MV-4-11 (cell line): ENCODE measurements at regions not wholly inside any gene's neighbourhood (a gene's known extent, or its start where the extent isn't known, plus 50 kb on each side); places are given as distances from the start of the nearest gene placed in this dataset.
A peak's percentile ranks its signal among the peaks of the same experiment; 100 is the strongest.

ENCODE experiments used
- DNase-seq: peaks from one replicate; lab custom pipeline; 2025; lab: John Stamatoyannopoulos, UW

DNA sequence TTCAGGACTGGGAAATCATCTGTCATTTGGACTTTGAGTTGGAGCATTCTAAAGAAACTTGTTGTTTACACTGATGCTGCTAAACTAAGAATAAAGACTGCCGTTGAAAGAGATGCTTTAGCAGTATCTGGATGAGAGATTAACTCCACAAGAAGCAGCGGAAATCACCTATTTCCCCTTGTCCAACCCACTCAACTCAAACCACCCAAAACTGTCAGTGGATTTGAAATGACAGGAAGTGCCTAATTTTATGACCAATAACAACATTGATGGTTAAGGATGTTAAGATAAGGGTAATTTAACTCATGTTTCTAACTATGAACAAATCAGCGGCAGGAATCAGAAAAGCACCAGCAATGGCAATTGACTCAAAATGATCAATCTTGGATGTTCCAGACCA is 110.8 kb upstream of the NR2F2 start:
- DNase-seq: no peak

- DNase-seq: no peak
These were observed 109.8 kb upstream of the NR2F2 start for GRCh38 chr15:96220657-96221056.

- no peak for DNase-seq
These were observed 107.5 kb upstream of the NR2F2 start for GRCh38 chr15:96222981-96223380.

DNA sequence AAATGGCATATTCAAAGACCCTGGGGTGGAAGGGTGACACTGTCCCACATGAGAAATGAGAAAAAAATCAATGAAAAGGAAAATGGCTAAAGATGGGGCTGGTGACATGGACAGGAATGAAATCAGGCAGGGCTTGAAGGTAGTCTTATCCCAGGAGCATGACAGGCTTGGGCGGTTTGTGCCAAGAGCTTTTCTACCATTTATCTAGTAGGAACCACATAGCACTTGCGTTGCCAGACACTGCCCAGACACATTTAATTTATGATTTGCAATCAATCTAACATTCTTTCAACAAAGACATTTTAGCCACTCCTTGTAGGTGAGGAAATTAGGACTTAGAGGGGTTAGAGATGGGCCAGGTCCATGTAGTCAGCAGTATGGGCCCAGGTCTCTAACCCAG is 106.6 kb upstream of the NR2F2 start:
- no peak for DNase-seq

DNA sequence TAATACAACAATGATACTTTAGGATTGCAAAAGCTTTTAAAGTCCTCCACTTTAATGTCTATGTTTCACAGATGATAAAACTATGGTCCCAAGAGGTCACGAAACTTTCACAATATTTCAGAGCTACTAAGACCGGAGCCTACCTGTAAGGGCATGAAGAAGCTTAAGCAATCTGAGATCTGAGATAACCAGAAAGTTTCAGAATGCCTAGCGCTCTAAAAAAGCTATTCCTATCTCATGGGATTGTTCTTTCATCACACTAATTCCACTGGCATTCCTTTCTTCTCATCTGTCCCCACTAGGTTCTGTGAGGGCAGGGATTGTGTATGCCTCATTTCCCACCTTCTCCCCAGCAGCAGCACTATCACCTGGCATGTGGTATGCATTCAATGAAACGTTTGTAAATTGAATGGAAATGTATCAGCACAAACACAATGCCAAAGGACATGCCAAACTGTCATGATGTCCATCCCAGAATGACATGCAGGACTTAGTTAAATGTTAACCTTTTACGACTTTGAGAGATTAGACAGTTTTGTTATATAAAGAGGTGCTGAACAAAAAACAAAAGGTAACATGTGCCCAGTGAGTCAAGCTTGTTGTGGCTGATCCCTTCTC is 104.7 kb upstream of the NR2F2 start:
- no peak for DNase-seq

- no peak for DNase-seq
These were observed 99.8 kb upstream of the NR2F2 start for GRCh38 chr15:96230526-96231181.

DNA sequence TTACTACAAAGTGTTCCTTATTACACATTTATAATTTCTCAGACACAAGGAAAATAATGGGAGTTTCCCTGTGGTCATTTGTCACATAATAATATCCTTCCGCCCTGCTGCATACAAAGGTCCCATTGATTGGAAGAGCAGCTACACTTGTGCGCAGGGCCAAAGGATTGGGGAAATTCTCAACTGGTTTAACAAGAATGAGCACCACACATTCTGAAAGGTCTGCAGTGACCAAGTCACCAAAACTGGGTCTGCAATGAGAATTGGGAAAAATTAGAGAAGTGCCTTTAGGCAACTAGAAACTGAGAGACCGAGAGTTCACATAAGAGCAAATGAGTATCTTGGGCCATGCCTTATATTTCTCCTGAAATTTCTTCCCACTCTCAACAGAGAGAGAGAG is 98.2 kb upstream of the NR2F2 start:
- no peak for DNase-seq

- DNase-seq: peak; percentile 42
These were observed 96.2 kb upstream of the NR2F2 start for GRCh38 chr15:96234109-96234892.

DNA sequence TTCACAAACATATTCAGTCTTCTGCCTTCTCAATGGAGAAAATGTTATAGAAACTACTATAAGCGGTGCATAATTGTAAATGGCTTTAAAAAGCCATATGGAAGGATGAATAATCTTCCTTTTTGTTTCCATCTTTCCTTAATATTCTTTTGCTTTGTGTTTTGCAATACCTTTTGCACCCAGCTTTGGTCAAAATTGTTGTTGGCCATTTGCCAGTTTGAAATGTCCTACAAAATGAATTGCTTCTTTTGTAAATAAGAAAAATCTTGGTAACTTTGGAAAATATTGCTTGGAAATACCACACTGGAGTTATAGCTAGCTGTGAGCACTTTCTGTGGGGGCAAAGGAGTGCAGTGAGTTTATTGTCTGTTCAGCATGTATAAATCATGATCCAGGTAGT is 93.5 kb upstream of the NR2F2 start:
- no peak for DNase-seq

DNA sequence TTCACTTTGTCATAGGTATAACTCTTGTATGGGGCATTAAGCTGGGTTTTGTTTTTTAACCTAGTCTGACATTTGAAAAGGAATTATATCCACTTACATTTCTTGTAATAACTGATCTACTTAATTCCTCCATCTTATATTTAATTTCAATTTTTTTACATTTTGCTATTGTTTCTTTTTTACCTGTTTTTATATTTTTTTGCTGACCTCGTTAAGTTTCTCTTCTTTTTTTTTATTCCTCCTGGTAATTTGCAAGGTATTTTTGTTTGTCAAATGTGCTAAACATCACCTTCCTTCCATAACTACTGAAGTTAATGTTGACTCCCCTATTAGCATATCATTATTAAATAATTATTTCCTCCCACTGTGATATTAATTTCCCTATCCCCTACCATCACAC is 87.7 kb upstream of the NR2F2 start:
- no peak for DNase-seq

- DNase-seq: no peak
These were observed 86.8 kb upstream of the NR2F2 start for GRCh38 chr15:96243701-96244100.

- DNase-seq: no peak
These were observed 85.2 kb upstream of the NR2F2 start for GRCh38 chr15:96245252-96245651.

GRCh38 chr15:96246057-96246456 is 84.4 kb upstream of the NR2F2 start:
- DNase-seq: no peak

DNA sequence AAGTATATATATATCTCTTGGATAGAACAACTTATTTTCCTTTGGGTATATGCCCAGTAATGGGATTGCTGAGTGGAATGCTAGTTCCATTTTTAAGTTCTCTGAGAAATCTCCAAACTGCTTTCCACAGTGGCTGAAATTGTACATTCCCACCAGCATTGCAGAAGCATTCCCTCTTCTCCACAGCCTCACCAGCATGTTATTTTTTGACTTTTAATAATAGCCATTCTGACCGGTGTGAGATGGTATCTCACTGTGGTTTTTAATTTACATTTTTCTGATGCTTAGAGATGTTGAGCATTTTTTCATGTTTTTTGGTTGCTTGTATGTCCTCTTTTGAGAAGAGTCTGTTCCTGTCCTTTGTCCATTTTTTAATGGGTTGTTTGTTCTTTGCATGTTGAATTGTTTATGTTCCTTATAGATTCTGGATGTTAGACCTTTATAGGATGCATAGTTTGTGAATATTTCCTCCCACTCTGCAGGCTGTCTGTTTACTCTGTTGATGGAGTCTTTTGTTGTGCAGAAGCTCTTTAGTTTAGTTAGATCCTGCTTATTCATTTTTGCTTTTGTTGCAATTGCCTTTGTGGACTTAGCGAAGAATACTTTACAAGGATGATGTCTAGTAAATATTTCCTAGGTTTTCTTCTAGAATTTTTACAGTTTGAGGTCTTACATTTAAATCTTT is 82.7 kb upstream of the NR2F2 start:
- no peak for DNase-seq

GRCh38 chr15:96252148-96252547 is 78.4 kb upstream of the NR2F2 start:
- no peak for DNase-seq

DNA sequence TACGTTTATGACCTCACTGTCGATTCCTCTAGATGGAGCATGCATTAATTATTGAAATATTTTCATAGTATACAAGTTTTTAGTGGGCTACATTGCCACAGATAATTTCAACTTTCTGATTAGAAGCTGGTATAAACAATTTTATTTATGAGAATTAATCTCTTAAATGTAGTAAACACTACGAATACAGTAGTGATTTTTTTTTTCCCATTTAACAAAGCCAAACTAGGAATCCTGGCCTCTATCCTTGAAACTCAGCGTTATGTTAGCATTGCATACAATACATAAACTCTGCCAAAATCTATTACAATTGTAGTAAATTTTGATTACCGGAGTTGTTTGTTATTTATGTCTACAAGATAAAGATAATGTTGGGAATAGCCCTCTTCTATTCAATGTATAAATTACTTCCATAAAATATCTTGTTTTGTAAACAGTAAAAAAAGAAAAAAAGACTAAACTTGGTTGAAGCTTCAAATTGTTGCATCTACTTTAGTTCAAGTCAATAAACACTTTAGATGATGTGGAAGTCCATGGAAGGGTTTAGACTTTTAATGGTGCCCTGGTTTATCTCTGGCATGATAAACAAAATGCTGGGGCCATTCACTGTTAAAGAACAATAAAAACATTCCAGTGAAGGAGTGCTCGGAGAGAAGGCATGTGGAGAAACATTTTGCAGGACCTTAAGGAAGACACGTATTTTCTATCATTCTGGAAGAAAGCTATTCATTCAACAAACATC is 77.3 kb upstream of the NR2F2 start:
- no peak for DNase-seq

DNA sequence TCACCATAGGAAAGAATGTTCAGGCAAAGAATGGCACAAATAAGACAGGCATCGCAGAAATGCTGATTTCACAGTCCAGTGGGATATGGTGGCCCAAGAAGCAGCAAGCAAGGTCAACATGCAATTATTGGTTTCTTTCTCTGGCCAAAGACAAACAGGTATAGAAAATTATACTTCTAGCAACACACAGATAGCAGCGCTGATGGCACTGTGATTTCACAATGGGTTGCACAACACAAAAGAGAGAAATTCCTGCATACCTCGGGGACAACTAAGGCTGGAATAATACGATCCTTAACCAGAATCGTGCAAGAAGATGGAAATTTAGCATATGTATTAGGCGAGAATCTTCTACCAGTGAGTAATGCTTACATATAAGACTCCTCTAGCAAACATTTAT is 76.3 kb upstream of the NR2F2 start:
- no peak for DNase-seq

DNA sequence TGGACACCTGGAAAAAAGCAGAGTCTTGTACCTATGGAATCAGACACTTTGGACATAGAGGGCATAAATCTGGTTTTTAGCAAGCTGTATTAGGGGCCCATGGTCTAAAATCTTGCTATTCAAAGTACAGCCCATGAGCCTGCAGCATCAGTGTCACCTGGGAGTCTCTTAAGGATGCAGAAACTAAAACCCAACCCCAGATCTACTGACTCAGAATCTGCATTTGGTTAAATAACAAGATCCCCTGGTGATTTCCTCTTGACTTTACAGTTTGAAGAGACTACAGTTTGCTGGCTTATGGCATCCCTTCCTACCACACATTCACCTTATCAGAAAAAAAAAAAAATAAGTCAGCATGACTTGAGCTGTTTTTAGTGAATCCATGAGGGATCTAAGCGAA is 74.9 kb upstream of the NR2F2 start:
- no peak for DNase-seq

- DNase-seq: no peak
These were observed 68.9 kb upstream of the NR2F2 start for GRCh38 chr15:96261575-96262034.

GRCh38 chr15:96262097-96262496 is 68.4 kb upstream of the NR2F2 start:
- DNase-seq: no peak

DNA sequence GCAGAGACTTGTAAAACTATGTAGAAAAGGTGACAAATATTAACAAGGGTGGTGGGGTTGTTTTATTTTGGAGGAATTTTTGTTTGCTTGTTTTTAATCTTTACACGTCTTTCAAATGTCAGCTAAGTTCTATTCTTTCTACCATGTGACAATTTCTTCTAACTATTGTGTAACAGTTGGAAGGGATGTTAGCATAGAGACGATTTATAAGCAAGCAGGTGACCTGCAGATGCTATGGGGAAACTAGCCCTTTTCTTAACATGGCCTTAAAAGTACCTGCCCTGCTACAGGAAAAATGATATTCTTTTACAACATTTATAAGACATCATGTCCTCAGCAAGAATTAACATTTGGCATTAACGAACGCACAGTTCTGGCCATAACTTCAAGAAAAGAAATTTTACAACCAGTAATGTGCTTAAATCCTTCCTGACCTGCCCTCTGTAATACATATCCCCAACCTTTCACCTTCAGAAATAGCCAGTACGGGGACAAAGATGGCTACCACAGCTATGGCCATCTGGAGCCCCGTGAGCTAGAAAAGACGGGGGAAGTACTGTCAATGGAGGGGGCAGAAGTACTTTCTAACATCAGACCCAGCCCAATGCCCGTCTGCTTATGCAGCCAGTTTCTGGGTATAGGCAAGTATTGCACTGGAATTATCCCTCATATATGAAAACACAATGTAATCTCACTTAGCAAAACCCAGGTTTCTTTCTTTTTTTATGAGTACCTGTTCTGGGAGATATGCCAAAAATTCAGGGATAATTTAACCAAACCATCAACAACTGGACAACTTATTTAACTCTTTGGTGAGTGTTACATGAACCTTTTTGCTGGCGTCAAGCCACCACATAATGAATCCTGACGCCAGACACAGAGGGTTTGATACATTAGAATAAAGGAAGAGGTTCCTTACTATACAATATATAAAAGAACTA is 67.7 kb upstream of the NR2F2 start:
- DNase-seq: no peak
